Upper lobe of left lung (tissue), 4 donors: ENCODE measurements at regions not wholly inside any gene's neighbourhood (a gene's known extent, or its start where the extent isn't known, plus 50 kb on each side); places are given as distances from the start of the nearest gene placed in this dataset.

ENCODE experiments used
- CTCF ChIP-seq, 6 experiments: fragments of 450-650 bp in 4 of 6; fragments of 200-600 bp in 2 of 6; sonication (generic) in 2 of 6; IDR thresholded peaks; one replicate each; pipeline ENCODE4 v1.5.1; 2016 to 2019; ENCODE audit warnings: antibody characterized with exemption in 6 of 6
- EP300 ChIP-seq, 4 donors: sonication (generic); formaldehyde crosslinking; IDR thresholded peaks; one replicate each; pipeline ENCODE4 v1.5.1; 2017; ENCODE audit warnings: antibody characterized with exemption in 4 of 4, control low read depth in 2 of 4
- POLR2AphosphoS5 ChIP-seq, 2 donors: sonication (generic); formaldehyde crosslinking; IDR thresholded peaks; one replicate each; pipeline ENCODE4 v1.5.1; 2017; ENCODE audit warnings: antibody characterized with exemption in 2 of 2

DNA sequence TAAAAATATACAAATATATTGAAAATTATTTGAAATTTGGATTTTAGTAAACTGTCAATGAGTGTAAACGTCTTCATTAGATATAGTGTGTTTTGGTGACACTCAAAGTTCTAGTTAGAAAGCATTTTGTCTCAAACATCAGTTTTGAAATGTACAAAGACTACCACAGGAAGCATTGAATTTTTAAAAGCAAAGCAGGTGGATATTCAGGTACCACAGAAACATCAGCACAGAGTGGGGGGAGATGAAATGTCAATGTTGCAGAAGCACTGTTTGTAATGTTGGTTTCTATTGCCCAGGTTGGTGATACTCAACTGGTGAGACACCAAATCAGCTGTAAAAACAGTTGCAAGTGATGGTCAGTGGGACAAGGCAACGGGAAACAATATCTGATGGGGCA, 136.5 kb upstream of the ITGA4 start:
- TF ChIP-seq CTCF (IDR thresholded peaks at IDR 0.05) (no peak), EP300 (IDR thresholded peaks at IDR 0.05) (no peak), POLR2AphosphoS5 (IDR thresholded peaks at IDR 0.05) (no peak)
